ENCODE measurements at regions not wholly inside any gene's neighbourhood (a gene's known extent, or its start where the extent isn't known, plus 50 kb on each side); places are given as distances from the start of the nearest gene placed in this dataset.
A peak's percentile ranks its signal among the peaks of the same experiment; 100 is the strongest.
"Not testable (repeated sequence)": the region's sequence is repeated elsewhere in the genome, so short reads cannot be mapped to it uniquely, and the experiment has no call there.

DNA sequence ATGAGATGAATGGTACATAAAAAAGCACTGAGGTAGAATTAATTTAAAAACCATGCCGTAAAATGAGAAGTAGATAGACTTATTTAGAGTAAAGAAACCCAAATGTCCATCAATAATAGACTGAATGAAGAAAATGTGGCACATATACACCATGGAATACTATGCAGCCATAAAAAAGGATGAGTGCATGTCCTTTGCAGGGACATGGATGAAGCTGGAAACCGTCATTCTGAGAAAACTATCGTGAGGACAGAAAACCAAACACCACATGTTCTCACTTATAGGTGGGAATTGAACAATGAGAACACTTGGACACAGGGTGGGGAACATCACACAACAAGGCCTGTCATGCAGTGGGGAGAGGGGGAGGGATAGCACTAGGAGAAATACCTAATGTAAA lies 126.4 kb downstream of the KLRB1 start:
- H3K27me3 ChIP-seq (ENCODE audit: control insufficient read depth, insufficient read depth, low read length); H3K9me3 ChIP-seq (ENCODE audit: control insufficient read depth, insufficient read depth, low read length); H3K27ac ChIP-seq (ENCODE audit: low read depth, low read length); POLR2A ChIA-PET; DNase-seq (ENCODE audit: low read depth, low spot score); H3K4me3 ChIP-seq (ENCODE audit: low read depth, low read length); CTCF ChIA-PET: not testable (repeated sequence)

DNA sequence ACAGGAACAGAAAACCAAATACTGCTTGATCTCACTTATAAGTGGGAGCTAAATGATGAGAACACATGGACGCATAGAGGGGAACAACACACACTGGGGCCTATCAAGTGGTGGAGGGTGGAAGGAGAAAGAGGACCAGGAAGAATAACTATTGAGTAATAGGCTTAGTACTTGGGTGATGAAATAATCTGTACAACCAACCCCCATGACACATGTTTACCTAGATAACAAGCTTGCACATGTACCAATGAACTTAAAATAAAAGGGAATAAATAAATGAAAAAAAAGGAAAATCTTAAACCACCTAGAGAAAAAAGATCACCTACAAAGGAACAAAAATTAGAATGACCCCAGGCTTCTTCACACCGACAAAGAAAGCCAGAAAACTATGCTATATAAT lies 133.5 kb downstream of the KLRB1 start:
- H3K9me3 ChIP-seq (ENCODE audit: control insufficient read depth, insufficient read depth, low read length); H3K4me3 ChIP-seq (ENCODE audit: low read depth, low read length); DNase-seq (ENCODE audit: low read depth, low spot score); H3K27ac ChIP-seq (ENCODE audit: low read depth, low read length); POLR2A ChIA-PET; H3K27me3 ChIP-seq (ENCODE audit: control insufficient read depth, insufficient read depth, low read length): not testable (repeated sequence)
- CTCF ChIA-PET: interaction anchor here (0.7 kb wide), 1 partner anchor 234 kb away, joined by 3 read pairs; no protein-coding TSS in a partner anchor

DNA sequence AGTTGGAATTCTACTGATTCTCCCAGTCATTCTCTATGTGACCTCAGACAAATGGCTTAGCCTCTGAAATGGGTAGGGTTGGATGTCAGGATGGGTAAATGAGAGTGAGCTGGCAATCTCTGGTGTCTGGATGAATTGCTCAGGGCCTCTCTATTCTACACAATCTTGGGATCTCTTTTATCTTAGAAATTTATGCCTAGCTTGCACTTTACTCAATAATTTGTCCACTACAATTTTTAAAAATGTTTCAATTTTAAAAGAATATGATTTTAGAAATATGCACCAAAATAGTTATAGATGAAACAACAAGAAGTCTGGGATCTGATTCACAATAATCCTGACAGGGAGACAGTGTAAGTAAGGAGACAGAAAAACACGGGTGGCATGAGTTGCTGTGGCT lies 134.1 kb downstream of the KLRB1 start:
- H3K4me3 ChIP-seq (ENCODE audit: low read depth, low read length); DNase-seq (ENCODE audit: low read depth, low spot score); H3K27ac ChIP-seq (ENCODE audit: low read depth, low read length); CTCF ChIA-PET; H3K9me3 ChIP-seq (ENCODE audit: control insufficient read depth, insufficient read depth, low read length); POLR2A ChIA-PET; H3K27me3 ChIP-seq (ENCODE audit: control insufficient read depth, insufficient read depth, low read length): not testable (repeated sequence)

DNA sequence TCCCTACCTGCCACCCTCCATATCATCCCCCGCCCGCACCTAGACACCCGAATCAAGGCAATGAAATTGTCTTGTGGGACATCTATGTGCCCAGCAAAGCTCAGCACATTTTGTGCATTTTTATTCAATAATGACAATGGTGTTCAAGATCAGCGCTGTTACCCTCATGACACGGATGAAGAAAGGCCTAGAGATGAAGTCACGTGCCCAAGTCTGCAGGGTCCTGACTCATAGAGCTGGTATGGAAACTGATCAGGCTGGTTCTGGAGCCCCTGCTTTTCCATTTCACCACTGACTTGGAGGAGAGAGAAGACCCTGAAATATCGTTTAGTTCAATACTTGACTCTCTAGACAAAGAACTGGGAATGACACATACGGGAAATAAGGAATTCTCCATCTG lies 136.2 kb downstream of the KLRB1 start:
- H3K27me3 ChIP-seq (ENCODE audit: control insufficient read depth, insufficient read depth, low read length); H3K4me3 ChIP-seq (ENCODE audit: low read depth, low read length); H3K9me3 ChIP-seq (ENCODE audit: control insufficient read depth, insufficient read depth, low read length); H3K27ac ChIP-seq (ENCODE audit: low read depth, low read length); DNase-seq (ENCODE audit: low read depth, low spot score); POLR2A ChIA-PET: not testable (repeated sequence)
- CTCF ChIA-PET: interaction anchor here (4.0 kb wide), 1 partner anchor 140 kb away, joined by 82 read pairs; no protein-coding TSS in a partner anchor

DNA sequence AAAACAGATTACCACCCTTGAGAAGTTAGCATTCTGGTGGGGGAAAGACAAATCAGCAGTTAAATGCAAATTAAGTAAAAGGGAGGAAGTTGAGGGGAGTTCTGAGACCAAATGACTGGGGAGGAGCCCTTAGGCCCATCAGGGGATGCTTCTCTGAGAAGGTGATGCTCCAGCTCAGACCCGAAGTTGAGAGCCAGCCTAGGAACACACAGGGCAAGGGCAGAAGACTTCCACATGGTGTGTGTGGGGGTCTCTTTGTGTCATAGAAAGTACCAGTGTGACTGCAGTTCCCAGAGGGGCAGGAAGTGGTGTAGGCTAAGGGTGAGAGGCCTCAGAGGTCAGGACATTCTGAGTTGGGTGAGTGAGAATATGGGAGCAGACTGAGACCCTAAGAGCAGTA lies 137.3 kb downstream of the KLRB1 start:
- H3K9me3 ChIP-seq (ENCODE audit: control insufficient read depth, insufficient read depth, low read length); POLR2A ChIA-PET; H3K4me3 ChIP-seq (ENCODE audit: low read depth, low read length); DNase-seq (ENCODE audit: low read depth, low spot score); H3K27ac ChIP-seq (ENCODE audit: low read depth, low read length); H3K27me3 ChIP-seq (ENCODE audit: control insufficient read depth, insufficient read depth, low read length): not testable (repeated sequence)
- CTCF ChIA-PET: interaction anchor here (4.0 kb wide), 1 partner anchor 139 kb away, joined by 82 read pairs; no protein-coding TSS in a partner anchor

DNA sequence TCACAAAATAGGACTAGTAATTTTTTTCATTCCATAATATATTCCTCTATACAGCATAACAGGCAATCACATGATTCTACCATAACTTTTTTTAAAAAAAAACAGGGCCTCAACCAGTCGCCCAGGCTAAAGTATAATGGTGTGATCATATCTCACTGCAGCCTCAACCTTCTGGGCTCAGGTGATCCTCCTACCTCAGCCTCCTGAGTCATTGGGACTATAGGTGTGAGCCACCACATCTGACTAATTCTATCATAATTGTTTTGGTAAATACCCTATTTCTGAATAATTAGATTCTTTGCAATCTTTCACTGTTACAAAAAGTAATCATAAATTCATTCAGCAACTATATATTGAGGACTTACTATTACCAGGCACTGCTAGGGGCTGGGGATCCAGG lies 137.8 kb downstream of the KLRB1 start:
- POLR2A ChIA-PET; H3K9me3 ChIP-seq (ENCODE audit: control insufficient read depth, insufficient read depth, low read length); H3K27me3 ChIP-seq (ENCODE audit: control insufficient read depth, insufficient read depth, low read length); DNase-seq (ENCODE audit: low read depth, low spot score); H3K27ac ChIP-seq (ENCODE audit: low read depth, low read length); H3K4me3 ChIP-seq (ENCODE audit: low read depth, low read length): not testable (repeated sequence)
- CTCF ChIA-PET: interaction anchor here (0.8 to 4.0 kb wide), 5 partner anchors 15 to 139 kb away, joined by 4 to 82 read pairs (median 7); no protein-coding TSS in a partner anchor

DNA sequence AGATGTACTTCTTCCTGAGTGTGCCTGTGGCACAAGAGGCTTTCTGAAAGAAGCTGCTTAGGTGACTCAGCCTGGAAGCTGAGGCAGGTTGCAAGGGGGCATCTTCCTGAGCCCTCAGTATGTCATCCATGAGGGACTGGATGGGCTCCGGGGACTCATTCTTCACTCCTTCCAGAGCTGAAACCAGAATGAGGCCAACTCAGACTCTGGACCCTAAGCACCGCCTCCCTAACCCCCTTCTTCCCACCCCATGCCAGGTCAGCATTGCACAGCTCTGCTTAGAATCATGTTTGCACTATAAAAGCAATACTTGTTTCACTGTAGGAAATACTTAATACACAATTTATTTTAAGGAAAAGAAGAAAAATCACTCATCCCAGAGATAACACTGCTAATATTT lies 138.3 kb downstream of the KLRB1 start:
- H3K4me3 ChIP-seq (ENCODE audit: low read depth, low read length); H3K27me3 ChIP-seq (ENCODE audit: control insufficient read depth, insufficient read depth, low read length); H3K27ac ChIP-seq (ENCODE audit: low read depth, low read length); DNase-seq (ENCODE audit: low read depth, low spot score); H3K9me3 ChIP-seq (ENCODE audit: control insufficient read depth, insufficient read depth, low read length); POLR2A ChIA-PET: not testable (repeated sequence)
- CTCF ChIA-PET: interaction anchor here (0.6 to 4.0 kb wide), 15 partner anchors 13 to 239 kb away, joined by 3 to 82 read pairs (median 4); no protein-coding TSS in a partner anchor

DNA sequence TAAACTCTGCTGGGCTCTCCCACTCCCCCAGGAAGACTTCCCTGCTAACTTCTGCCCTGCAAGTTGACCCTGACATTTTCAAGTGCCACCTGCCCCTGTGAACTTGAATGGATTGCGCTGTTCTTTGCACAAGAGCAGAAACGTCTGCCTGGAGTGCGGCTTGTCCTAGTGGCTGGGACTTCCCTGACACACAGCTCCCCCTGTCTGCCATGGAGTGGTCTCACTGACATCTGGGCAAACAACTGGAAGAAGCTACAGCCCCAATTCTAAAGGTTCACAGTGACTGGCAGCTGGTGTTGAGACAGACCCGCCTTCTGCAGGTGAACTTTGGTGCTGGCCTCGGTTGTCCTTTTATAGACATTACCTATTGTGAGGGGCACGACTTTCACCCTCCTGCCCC lies 138.7 kb downstream of the KLRB1 start:
- CTCF ChIA-PET: interaction anchor here (0.6 to 4.0 kb wide), 15 partner anchors 13 to 239 kb away, joined by 3 to 82 read pairs (median 4); no protein-coding TSS in a partner anchor
- peak; percentile 13 for DNase-seq (ENCODE audit: low read depth, low spot score)
- H3K27me3 ChIP-seq (ENCODE audit: control insufficient read depth, insufficient read depth, low read length); H3K27ac ChIP-seq (ENCODE audit: low read depth, low read length); POLR2A ChIA-PET; H3K4me3 ChIP-seq (ENCODE audit: low read depth, low read length); H3K9me3 ChIP-seq (ENCODE audit: control insufficient read depth, insufficient read depth, low read length): not testable (repeated sequence)
- TF ChIP-seq, protein P1, sequence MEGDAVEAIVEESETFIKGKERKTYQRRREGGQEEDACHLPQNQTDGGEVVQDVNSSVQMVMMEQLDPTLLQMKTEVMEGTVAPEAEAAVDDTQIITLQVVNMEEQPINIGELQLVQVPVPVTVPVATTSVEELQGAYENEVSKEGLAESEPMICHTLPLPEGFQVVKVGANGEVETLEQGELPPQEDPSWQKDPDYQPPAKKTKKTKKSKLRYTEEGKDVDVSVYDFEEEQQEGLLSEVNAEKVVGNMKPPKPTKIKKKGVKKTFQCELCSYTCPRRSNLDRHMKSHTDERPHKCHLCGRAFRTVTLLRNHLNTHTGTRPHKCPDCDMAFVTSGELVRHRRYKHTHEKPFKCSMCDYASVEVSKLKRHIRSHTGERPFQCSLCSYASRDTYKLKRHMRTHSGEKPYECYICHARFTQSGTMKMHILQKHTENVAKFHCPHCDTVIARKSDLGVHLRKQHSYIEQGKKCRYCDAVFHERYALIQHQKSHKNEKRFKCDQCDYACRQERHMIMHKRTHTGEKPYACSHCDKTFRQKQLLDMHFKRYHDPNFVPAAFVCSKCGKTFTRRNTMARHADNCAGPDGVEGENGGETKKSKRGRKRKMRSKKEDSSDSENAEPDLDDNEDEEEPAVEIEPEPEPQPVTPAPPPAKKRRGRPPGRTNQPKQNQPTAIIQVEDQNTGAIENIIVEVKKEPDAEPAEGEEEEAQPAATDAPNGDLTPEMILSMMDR (IDR thresholded peaks at IDR 0.05; ENCODE audit: low read depth, low read length): peak; percentile 61

DNA sequence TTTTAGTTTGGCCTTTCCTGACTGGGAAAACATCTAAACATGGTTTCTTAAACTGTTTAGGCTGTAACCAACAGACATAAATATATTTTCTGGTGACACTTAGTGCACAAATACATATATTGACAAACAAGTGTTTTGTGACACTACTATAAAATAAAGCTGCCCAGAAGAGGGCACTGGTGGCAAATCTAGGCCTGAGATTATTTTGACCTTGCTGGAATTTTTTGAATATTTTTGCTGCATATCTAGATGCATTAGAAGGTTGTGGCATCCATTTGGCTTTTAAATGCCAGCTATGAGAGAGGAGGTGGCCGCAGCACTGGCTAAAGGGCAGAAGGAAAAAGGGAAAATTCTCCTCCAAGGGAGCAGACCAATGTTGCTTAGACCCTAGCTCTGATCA lies 139.6 kb downstream of the KLRB1 start:
- H3K27me3 ChIP-seq (ENCODE audit: control insufficient read depth, insufficient read depth, low read length); POLR2A ChIA-PET; H3K27ac ChIP-seq (ENCODE audit: low read depth, low read length); H3K4me3 ChIP-seq (ENCODE audit: low read depth, low read length); H3K9me3 ChIP-seq (ENCODE audit: control insufficient read depth, insufficient read depth, low read length); DNase-seq (ENCODE audit: low read depth, low spot score): not testable (repeated sequence)
- CTCF ChIA-PET: interaction anchor here (0.5 to 4.0 kb wide), 7 partner anchors 12 to 281 kb away, joined by 3 to 82 read pairs (median 4); no protein-coding TSS in a partner anchor
